ENCODE measurements at regions not wholly inside any gene's neighbourhood (a gene's known extent, or its start where the extent isn't known, plus 50 kb on each side); places are given as distances from the start of the nearest gene placed in this dataset.
A peak's percentile ranks its signal among the peaks of the same experiment; 100 is the strongest.

GRCh38 chr6:115270953-115271352, 789.7 kb downstream of the FRK start:
- H2AK5ac ChIP-seq (ENCODE audit: low read depth, low read length) = no peak overlapping the region
- H3K4me2 ChIP-seq (ENCODE audit: insufficient read depth in 1 of 2, low read depth in 2 of 2, low read length in 2 of 2) = no peak overlapping the region
- no peak overlapping the region for H3K4ac ChIP-seq (replicated peaks; ENCODE audit: insufficient read length, low read depth, low read length)
- H3K27ac ChIP-seq (ENCODE audit: low read depth, low read length) = no peak overlapping the region
- no peak overlapping the region for H4K91ac ChIP-seq (replicated peaks; ENCODE audit: insufficient read length, low read length)
- DNase-seq (ENCODE audit: low read depth in 1 of 2, low spot score in 2 of 2) = no peak
- H3K18ac ChIP-seq (ENCODE audit: extremely low read depth, low read length) = no peak overlapping the region
- peaks cover 0 to 5% (median 0%) of the 10 kb centered on the region in 4 experiments; a peak in 3 of 7 replicates for H3K4me1 ChIP-seq (replicated peaks in 1 of 4; ENCODE audit: control insufficient read depth in 3 of 4, insufficient read depth in 4 of 4, low read length in 3 of 4)
- no peak overlapping the region for H4K5ac ChIP-seq (ENCODE audit: insufficient read length, low read depth, low read length)
- H3K27me3 ChIP-seq (replicated peaks in 1 of 4; ENCODE audit: control insufficient read depth in 3 of 4, extremely low read depth in 1 of 4, insufficient read depth in 3 of 4, low read length in 3 of 4) = no peaks in the 10 kb centered on the region
- no peak overlapping the region for H4K8ac ChIP-seq (ENCODE audit: extremely low read depth, insufficient read depth, low read length)
- H4K20me1 ChIP-seq (replicated peaks in 1 of 2; ENCODE audit: control insufficient read depth in 1 of 2, insufficient read depth in 2 of 2, low read length in 2 of 2) = no peaks in the 10 kb centered on the region
- no peak overlapping the region for H3K9ac ChIP-seq (replicated peaks in 1 of 4; ENCODE audit: extremely low read depth in 1 of 4, low read depth in 3 of 4, low read length in 3 of 4)
- peaks cover 7% of the 10 kb centered on the region in 2 experiments; a peak in 3 of 4 replicates for H3K9me3 ChIP-seq (ENCODE audit: insufficient read depth in 2 of 2, low read depth in 1 of 2, low read length in 1 of 2)
- H2BK120ac ChIP-seq (replicated peaks; ENCODE audit: low read depth, low read length) = no peak overlapping the region
- no peak for FAIRE-seq
- H3K36me3 ChIP-seq (ENCODE audit: control insufficient read depth in 2 of 4, insufficient read depth in 4 of 4, low read length in 3 of 4) = peaks cover 0 to 5% (median 0%) of the 10 kb centered on the region in 4 experiments; a peak in 1 of 8 replicates
- POLR2A ChIA-PET (ENCODE audit: partially characterized antibody) = no interaction called here
- no peak overlapping the region for H3K23ac ChIP-seq (ENCODE audit: insufficient read length)
- no peak overlapping the region for H3K4me3 ChIP-seq (ENCODE audit: extremely low read depth in 1 of 4, insufficient read depth in 2 of 4, low read depth in 3 of 4, low read length in 4 of 4)
- H3K79me1 ChIP-seq (ENCODE audit: low read depth, low read length) = no peaks in the 10 kb centered on the region
- CTCF ChIA-PET (ENCODE audit: partially characterized antibody) = interaction anchor here (0.7 to 1.8 kb wide), 3 partner anchors 12 to 197 kb away, joined by 3 to 4 read pairs (median 4); no protein-coding TSS in a partner anchor
- no peaks in the 10 kb centered on the region for H3K79me2 ChIP-seq (ENCODE audit: control insufficient read depth in 1 of 2, insufficient read depth in 2 of 2, low read length in 2 of 2)
- no peak overlapping the region for H3K56ac ChIP-seq (replicated peaks; ENCODE audit: insufficient read length, low read depth, low read length)
- no peak overlapping the region for H3K14ac ChIP-seq (ENCODE audit: insufficient read length)
- H3K23me2 ChIP-seq (ENCODE audit: low read depth, low read length) = no peaks in the 10 kb centered on the region
- 0 out of 2 replicates have a peak overlapping the region, but pooled peaks have one; percentile 42 for H2AFZ ChIP-seq (ENCODE audit: low read length)
- no peak overlapping the region for H2BK5ac ChIP-seq (ENCODE audit: low read depth, low read length)
- no peak overlapping the region for H2BK15ac ChIP-seq (ENCODE audit: low read length)
- no peak overlapping the region for H2BK12ac ChIP-seq (ENCODE audit: low read depth, low read length)
- H2BK20ac ChIP-seq (ENCODE audit: low read length) = no peak overlapping the region
- no peak for TF ChIP-seq SIRT6 (IDR thresholded peaks at IDR 0.05; ENCODE audit: low read length)
- TF ChIP-seq CBX5 (IDR thresholded peaks at IDR 0.05; ENCODE audit: low read depth, low read length) = no peak
- no peak for TF ChIP-seq SP2 (IDR thresholded peaks at IDR 0.05; ENCODE audit: low read length)
- TF ChIP-seq CHD2 (IDR thresholded peaks at IDR 0.05; ENCODE audit: low read length) = no peak
- no peak for TF ChIP-seq ATF2 (IDR thresholded peaks at IDR 0.05; ENCODE audit: low read length)
- no peak for TF ChIP-seq SUZ12 (IDR thresholded peaks at IDR 0.05; ENCODE audit: low read length)
- TF ChIP-seq RFX5 (IDR thresholded peaks at IDR 0.05; ENCODE audit: borderline replicate concordance, low read depth, low read length) = no peak
- no peak for TF ChIP-seq POLR2AphosphoS5 (IDR thresholded peaks at IDR 0.05; ENCODE audit: low read depth, low read length)
- TF ChIP-seq EZH2 (IDR thresholded peaks at IDR 0.05; ENCODE audit: low read depth, low read length, severe bottlenecking) = no peak
- no peak for TF ChIP-seq GTF2F1 (IDR thresholded peaks at IDR 0.05; ENCODE audit: borderline replicate concordance, low read depth, low read length)
- TF ChIP-seq RNF2 (IDR thresholded peaks at IDR 0.05; ENCODE audit: borderline replicate concordance, low read depth, low read length, missing control alignments, poor library complexity, severe bottlenecking) = no peak
- no peak for TF ChIP-seq RBBP5 (IDR thresholded peaks at IDR 0.05; ENCODE audit: borderline replicate concordance, low read depth, low read length)
